ENCODE measurements at regions not wholly inside any gene's neighbourhood (a gene's known extent, or its start where the extent isn't known, plus 50 kb on each side); places are given as distances from the start of the nearest gene placed in this dataset.
A peak's percentile ranks its signal among the peaks of the same experiment; 100 is the strongest.

- DNase-seq (ENCODE audit: low spot score): no peak
Observed at GRCh38 chr16:54677308-54677950, 253.2 kb upstream of the IRX5 start.

- no peak for DNase-seq (ENCODE audit: low spot score)
Observed at GRCh38 chr16:54673313-54673712, 257.4 kb upstream of the IRX5 start.

DNA sequence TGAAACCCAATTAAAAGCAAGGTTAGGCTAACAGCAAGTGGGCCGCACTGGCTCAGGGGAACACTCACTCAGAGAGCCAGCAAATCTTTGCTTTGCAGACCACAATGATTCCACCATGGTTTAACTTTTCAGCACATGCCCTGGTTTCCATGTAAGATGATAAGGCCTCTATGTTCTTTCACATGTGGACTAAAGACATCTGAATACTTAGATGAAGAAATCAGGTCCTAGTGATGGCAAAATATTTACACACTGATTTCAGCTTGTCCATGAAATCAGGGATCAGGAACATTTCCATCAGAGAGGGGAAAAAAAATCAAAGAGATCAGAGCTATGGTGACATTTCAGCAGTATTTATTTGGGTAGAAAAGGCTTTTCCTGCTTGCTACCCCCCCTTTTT lies 258.2 kb upstream of the IRX5 start:
- DNase-seq (ENCODE audit: low spot score): no peak

- DNase-seq (ENCODE audit: low spot score): no peak
Observed at GRCh38 chr16:54657709-54658102, 273.0 kb upstream of the IRX5 start.

GRCh38 chr16:54657058-54657708 lies 273.5 kb upstream of the IRX5 start:
- DNase-seq (ENCODE audit: low spot score): no peak

GRCh38 chr16:54655121-54655590 lies 275.5 kb upstream of the IRX5 start:
- no peak for DNase-seq (ENCODE audit: low spot score)

- DNase-seq (ENCODE audit: low spot score): no peak
Observed at GRCh38 chr16:54654429-54654828, 276.2 kb upstream of the IRX5 start.

- DNase-seq (ENCODE audit: low spot score): no peak
Observed at GRCh38 chr16:54652201-54652770, 278.4 kb upstream of the IRX5 start.

- peak; percentile 76 for DNase-seq (ENCODE audit: low spot score)
Observed at GRCh38 chr16:54651440-54652195, 279.0 kb upstream of the IRX5 start.

DNA sequence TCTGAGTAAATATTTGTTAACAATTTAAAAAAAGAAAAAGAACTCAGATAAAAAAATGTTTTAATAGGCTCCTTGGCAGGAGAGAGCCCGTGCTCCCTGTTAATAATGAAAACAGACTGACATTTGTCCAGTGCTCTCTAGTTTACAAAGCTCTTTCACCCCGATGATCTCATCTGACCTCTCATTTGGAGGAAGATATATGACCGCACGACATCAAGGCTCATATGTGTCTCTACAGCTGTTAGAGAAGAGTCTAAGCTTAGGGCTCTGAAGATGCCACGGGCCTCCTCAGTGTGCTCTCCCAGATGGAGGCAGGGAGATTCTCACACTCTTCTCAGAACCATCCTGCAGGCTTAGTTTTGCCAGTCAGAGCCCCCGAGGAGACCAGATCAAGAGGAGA lies 280.8 kb upstream of the IRX5 start:
- no peak for DNase-seq (ENCODE audit: low spot score)

GRCh38 chr16:54648575-54648974 lies 282.1 kb upstream of the IRX5 start:
- peak; percentile 18 for DNase-seq (ENCODE audit: low spot score)

- no peak for DNase-seq (ENCODE audit: low spot score)
Observed at GRCh38 chr16:54647725-54648221, 282.9 kb upstream of the IRX5 start.

DNA sequence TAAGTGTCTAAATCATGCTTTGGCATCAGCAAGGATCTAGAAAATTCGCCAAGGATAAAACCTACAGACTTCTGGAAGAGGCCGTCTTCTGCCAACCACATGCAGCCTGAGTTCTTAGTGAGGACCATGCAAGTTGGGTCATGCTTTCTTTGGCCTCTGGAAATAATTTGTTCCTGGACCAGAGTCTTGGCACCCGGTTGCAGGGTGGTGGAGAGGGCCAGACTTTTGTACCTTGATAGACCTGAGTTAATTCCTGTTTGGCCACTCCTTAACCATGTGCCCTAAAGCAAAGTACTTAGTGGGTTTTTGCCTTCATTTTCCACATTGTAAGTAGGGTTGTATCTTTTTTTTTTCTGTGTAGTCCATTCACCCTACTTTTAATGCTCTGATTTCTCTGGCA lies 283.4 kb upstream of the IRX5 start:
- no peak for DNase-seq (ENCODE audit: low spot score)

GRCh38 chr16:54645345-54645744 lies 285.3 kb upstream of the IRX5 start:
- DNase-seq (ENCODE audit: low spot score): no peak

DNA sequence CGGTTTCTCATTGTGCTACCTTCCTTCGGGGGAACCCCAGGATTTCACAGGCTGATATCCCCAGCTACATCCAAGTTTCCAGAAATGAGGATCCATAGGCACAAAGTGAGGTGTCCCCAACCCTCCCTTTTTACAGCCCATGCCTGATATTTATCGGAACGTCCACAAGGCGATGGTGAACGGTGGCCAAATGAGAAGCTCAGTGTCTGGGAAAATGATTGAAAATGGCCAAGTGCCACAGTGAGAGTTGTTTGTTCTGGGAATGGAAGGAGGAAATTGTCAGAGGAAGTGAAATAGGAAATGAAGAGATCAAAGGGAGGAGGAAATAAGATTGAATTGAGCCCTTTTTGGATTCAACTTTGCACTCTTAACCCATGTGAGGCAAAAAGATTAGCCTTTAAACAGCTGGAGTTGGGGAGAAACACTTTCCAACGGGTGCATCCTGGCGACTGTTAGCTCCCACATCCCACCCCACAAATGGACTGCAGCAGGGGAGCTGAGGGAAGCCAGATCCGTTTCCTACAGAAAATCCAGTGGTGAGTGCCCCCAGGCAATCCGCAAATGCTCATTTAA lies 294.4 kb upstream of the IRX5 start:
- DNase-seq (ENCODE audit: low spot score): no peak

GRCh38 chr16:54633943-54634362 lies 296.7 kb upstream of the IRX5 start:
- DNase-seq (ENCODE audit: low spot score): peak; percentile 55

DNA sequence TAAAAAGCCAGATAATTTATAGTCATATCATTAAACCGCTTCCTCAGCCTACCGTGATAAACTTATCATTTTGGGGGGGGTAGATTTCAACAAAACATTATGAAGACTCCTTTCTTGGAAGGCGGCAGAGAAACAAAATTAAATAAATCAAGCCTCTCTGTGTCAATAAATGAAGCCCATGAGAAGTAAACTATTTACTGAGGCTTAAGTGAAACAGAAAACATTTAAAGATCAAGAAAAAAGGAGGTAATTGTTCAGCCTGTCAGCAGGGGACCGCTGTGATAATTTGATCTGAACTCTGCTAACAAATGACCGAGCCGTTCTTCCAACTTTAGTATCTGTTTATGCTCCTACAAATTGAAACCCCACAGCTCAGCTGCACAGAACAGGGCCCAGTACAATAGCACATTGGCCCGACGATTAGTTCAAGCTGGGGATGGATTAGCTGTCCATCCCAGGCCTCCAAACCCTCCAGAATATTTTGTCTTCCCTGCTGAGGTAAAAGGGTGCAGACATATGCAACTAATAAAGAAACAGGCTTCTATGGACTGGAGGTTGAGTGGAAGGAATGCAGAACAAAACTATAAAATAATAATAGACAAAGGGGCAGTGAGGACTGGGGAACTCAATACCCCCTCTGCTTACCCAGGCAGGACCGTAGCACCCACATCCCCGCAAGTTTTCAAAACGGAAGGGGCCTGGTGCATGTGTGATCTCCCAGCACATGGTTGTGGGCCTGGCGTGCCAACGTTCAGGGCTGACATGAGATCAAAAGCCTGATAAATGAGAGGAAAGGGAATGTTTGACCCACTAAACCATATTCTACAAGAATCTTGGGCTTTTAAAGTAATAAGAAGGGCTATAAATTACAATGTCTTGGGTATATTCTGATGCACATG lies 298.1 kb upstream of the IRX5 start:
- no peak for DNase-seq (ENCODE audit: low spot score)

GRCh38 chr16:54631782-54632181 lies 298.9 kb upstream of the IRX5 start:
- DNase-seq (ENCODE audit: low spot score): no peak

DNA sequence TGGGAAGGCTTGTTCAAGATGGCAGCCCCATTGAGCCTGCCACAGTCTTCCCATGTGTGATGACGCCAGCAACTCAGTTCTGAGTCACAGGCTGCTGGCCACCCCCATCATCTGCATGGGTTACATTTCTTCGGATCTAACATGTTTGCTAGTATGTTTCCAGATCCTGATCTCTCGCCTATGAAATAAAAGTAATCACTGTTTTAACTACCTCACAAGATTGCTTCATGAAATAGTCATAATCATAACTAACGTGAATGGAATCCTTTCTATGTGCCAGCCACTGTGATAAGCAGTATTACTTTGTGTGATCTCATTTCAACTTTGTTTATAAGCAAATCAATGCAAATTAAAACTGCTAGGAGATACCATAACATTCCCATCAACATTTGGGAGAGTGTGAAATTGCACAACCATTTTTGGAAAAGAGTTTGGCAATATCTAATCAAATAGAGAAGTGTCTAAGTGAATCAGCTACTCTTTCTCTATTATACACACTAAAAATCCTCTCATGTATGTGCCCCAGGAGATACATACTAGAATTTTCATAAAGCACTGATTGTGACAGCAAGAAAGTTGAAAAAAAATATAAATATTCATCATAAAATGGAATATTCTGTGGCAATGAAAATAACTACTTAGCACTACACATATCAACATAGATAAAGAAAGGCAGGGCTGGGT lies 300.2 kb upstream of the IRX5 start:
- no peak for DNase-seq (ENCODE audit: low spot score)

- DNase-seq (ENCODE audit: low spot score): no peak
Observed at GRCh38 chr16:54628796-54629625, 301.7 kb upstream of the IRX5 start.
